GM12878 (cell line): ENCODE measurements at regions not wholly inside any gene's neighbourhood (a gene's known extent, or its start where the extent isn't known, plus 50 kb on each side); places are given as distances from the start of the nearest gene placed in this dataset.

ENCODE experiments used
- ATAC-seq: fragments of 200-7000 bp; cut with Tn5 transposase; 3 replicates; pipeline ENCODE4 v1.9.1; 2020; ENCODE audit warnings: mild to moderate bottlenecking, moderate library complexity
- BruUV-seq: library from RNA; stranded (reverse); fragments of 400-500 nt; replicated peaks from 2 replicates; lab custom pipeline; 2021; lab: Mats Ljungman, UMichigan
- CTCF ChIA-PET: fragments of 300-600 bp; sonication (Branson Sonifier 250); formaldehyde crosslinking; extraction: SDS; loops from one replicate; lab custom pipeline; 2021; ENCODE audit warnings: inconsistent platforms; lab: Yijun Ruan, JAX
- POLR2A ChIA-PET: fragments of 350-600 bp; formaldehyde crosslinking; extraction: SDS; loops from one replicate; lab custom pipeline; 2021; ENCODE audit warnings: inconsistent platforms; lab: Charles Lee
- RAD21 ChIA-PET: fragments of 300-600 bp; sonication (Branson Sonifier 250); formaldehyde crosslinking; loops from one replicate; lab custom pipeline; 2023; ENCODE audit warnings: antibody characterized with exemption; ENCODE audit not compliant: unreplicated experiment; lab: Charles Lee
- SMC1A ChIA-PET: fragments of 300-600 bp; sonication (Branson Sonifier 250); formaldehyde crosslinking; loops from one replicate; lab custom pipeline; 2023; ENCODE audit not compliant: unreplicated experiment, uncharacterized antibody; lab: Charles Lee
- DNase-seq: peaks from one replicate; pipeline ENCODE4 v3.0.0-alpha.2; 2011; ENCODE audit warnings: low read depth, low spot score
- FAIRE-seq: peaks from 3 replicates; lab custom pipeline; 2011; peaks lifted over from hg19 to GRCh38; lab: Jason Lieb, UNC
- H2AFZ ChIP-seq: 2 replicates; pipeline ENCODE4 v1.6.0; 2011; ENCODE audit warnings: low read depth, low read length, control low read depth; ENCODE audit not compliant: control insufficient read depth
- H3K27ac ChIP-seq: 2 replicates; pipeline ENCODE4 v1.5.1; 2011; ENCODE audit warnings: control low read depth; ENCODE audit not compliant: control insufficient read depth, insufficient read depth
- H3K27me3 ChIP-seq, 2 experiments: replicated peaks in 1 of 2; 2 replicates each; pipeline versions ENCODE4 v1.6.0 to v1.6.1; 2011; ENCODE audit warnings: low read length in 1 of 2; ENCODE audit not compliant: control insufficient read depth in 2 of 2, insufficient read depth in 2 of 2
- H3K36me3 ChIP-seq, 2 experiments: 2 replicates each; pipeline ENCODE4 v1.5.1; 2011; ENCODE audit warnings: low read length in 1 of 2; ENCODE audit not compliant: control insufficient read depth in 2 of 2, insufficient read depth in 2 of 2
- H3K4me1 ChIP-seq: 2 replicates; pipeline ENCODE4 v1.6.1; 2011; ENCODE audit warnings: mild to moderate bottlenecking, low read length, moderate library complexity, mixed read lengths; ENCODE audit not compliant: control insufficient read depth, insufficient read depth
- H3K4me2 ChIP-seq: 2 replicates; pipeline ENCODE4 v1.6.0; 2011; ENCODE audit warnings: control low read depth; ENCODE audit not compliant: control insufficient read depth, insufficient read depth
- H3K4me3 ChIP-seq: fragments of 200-600 bp; sonication (generic); 2 replicates; pipeline ENCODE4 v1.5.1; 2016
- H3K79me2 ChIP-seq: 2 replicates; pipeline ENCODE4 v1.6.0; 2011; ENCODE audit warnings: low read length; ENCODE audit not compliant: control insufficient read depth, insufficient read depth
- H3K9ac ChIP-seq: 2 replicates; pipeline ENCODE4 v1.8.0; 2011; ENCODE audit warnings: low read length, control low read depth, mixed read lengths; ENCODE audit not compliant: control insufficient read depth, insufficient read depth
- H3K9me3 ChIP-seq: replicated peaks from 3 replicates; pipeline ENCODE4 v1.5.1; 2011; ENCODE audit warnings: mild to moderate bottlenecking, low read length; ENCODE audit not compliant: control insufficient read depth, insufficient read depth
- H4K20me1 ChIP-seq: 2 replicates; pipeline ENCODE4 v1.6.0; 2011; ENCODE audit not compliant: control insufficient read depth, insufficient read depth
- ATF3 ChIP-seq: IDR thresholded peaks from 2 replicates; pipeline ENCODE4 v1.6.1; 2011; ENCODE audit warnings: low read depth, mild to moderate bottlenecking, low read length, moderate library complexity, borderline replicate concordance; ENCODE audit errors: extremely low read depth
- BACH1 ChIP-seq: fragments of 450-650 bp; IDR thresholded peaks from 2 replicates; pipeline ENCODE4 v1.6.1; 2017; ENCODE audit warnings: mild to moderate bottlenecking, borderline replicate concordance
- MAX ChIP-seq: IDR thresholded peaks from 2 replicates; pipeline ENCODE4 v1.6.1; 2012; ENCODE audit warnings: low read depth, low read length, improper control_type of control experiment
- NFXL1 ChIP-seq: fragments of 450-650 bp; IDR thresholded peaks from 2 replicates; pipeline ENCODE4 v1.6.1; 2017; ENCODE audit warnings: antibody characterized with exemption, mild to moderate bottlenecking, borderline replicate concordance
- NR2F1 ChIP-seq: fragments of 450-650 bp; conservative IDR thresholded peaks from 2 replicates; pipeline ENCODE4 v1.6.1; 2017; ENCODE audit warnings: mild to moderate bottlenecking
- RBBP5 ChIP-seq: fragments of 200-600 bp; sonication (generic); conservative IDR thresholded peaks from 2 replicates; pipeline ENCODE4 v1.6.1; 2016
- TARDBP ChIP-seq: IDR thresholded peaks from 2 replicates; pipeline ENCODE4 v1.6.1; 2016; ENCODE audit warnings: borderline replicate concordance
- USF2 ChIP-seq: IDR thresholded peaks from 2 replicates; pipeline ENCODE4 v1.6.1; 2011; ENCODE audit warnings: low read depth, low read length, improper control_type of control experiment, borderline replicate concordance
- ZBTB4 ChIP-seq: fragments of 450-650 bp; formaldehyde crosslinking; IDR thresholded peaks from 2 replicates; pipeline ENCODE4 v1.4.0; 2022; ENCODE audit warnings: mild to moderate bottlenecking, moderate library complexity
- ZNF207 ChIP-seq: fragments of 450-650 bp; IDR thresholded peaks from 2 replicates; pipeline ENCODE4 v1.6.1; 2014; ENCODE audit warnings: antibody characterized with exemption, mild to moderate bottlenecking, borderline replicate concordance
- WGBS: methylation state at CpG from one replicate; pipeline ENCODE4 v1.1.6; 2016; ENCODE audit warnings: low lambda C conversion rate; ENCODE audit not compliant: insufficient replicate concordance, insufficient coverage; ENCODE audit errors: missing lambda C conversion rate; 5-methylcytosine and 5-hydroxymethylcytosine counted together
- in situ Hi-C: fragments of 300-500 bp; cut with MboI; formaldehyde crosslinking; loops from 9 replicates; pipeline ENCODE4 v1.14.3; 2018; ENCODE audit warnings: mixed read lengths
- intact Hi-C: fragments of 100-400 bp; cut with micrococcal nuclease; formaldehyde crosslinking; loops from one replicate; pipeline ENCODE4 v1.14.2; 2022; ENCODE audit not compliant: unreplicated experiment

GRCh38 chr3:6719999-6720398 is 140.9 kb upstream of the GRM7 start (continued):
- TF ChIP-seq TARDBP (no peak), MAX (no peak), NFXL1 (no peak), ZBTB4 (CRISPR knock-in tag) (no peak)

- RAD21 ChIA-PET, result no interaction called here
- WGBS, result 61% methylated on average over 4 of the region's 4 CpGs
- Histone ChIP-seq H3K36me3 (no peaks in the 10 kb centered on the region), H3K9ac (no peak overlapping the region), H2AFZ (no peak overlapping the region), H3K27me3 (no peaks in the 10 kb centered on the region), H3K79me2 (no peaks in the 10 kb centered on the region), H3K4me2 (no peak overlapping the region), H4K20me1 (no peaks in the 10 kb centered on the region), H3K4me1 (peaks cover 7% of the 10 kb centered on the region; the same call in 1 of the 2 replicates), H3K27ac (no peak overlapping the region), H3K9me3 (peaks cover 6% of the 10 kb centered on the region; the same call in 2 of the 3 replicates), H3K4me3 (no peak overlapping the region)
- CTCF ChIA-PET, result interaction anchor here (0.6 to 1.2 kb wide), 2 partner anchors 16 to 41 kb away, joined by 3 read pairs; no protein-coding TSS in a partner anchor
- ATAC-seq (no peak), DNase-seq (no peak), FAIRE-seq (no peak)
- no peak for TF ChIP-seq MAX
- no peak for TF ChIP-seq RBBP5
- TF ChIP-seq BACH1, result no peak
- no peak for TF ChIP-seq ZNF207
- TF ChIP-seq USF2, result no peak
- TF ChIP-seq ATF3, result no peak
- no peak for TF ChIP-seq NFXL1
- no peak for TF ChIP-seq NR2F1
- SMC1A ChIA-PET, result interaction anchor here (0.6 to 2.0 kb wide), 4 partner anchors 12 to 45 kb away, joined by 3 to 5 read pairs (median 3); no protein-coding TSS in a partner anchor
- in situ Hi-C loops (no loop called here), intact Hi-C loops (no loop called here)
- BruUV-seq, result no TSS peak
- POLR2A ChIA-PET, result interaction anchor here (0.7 kb wide), 1 partner anchor 79 kb away, joined by 8 read pairs; no protein-coding TSS in a partner anchor
Observed at GRCh38 chr3:6721491-6721890, 139.4 kb upstream of the GRM7 start.
